ENCODE measurements at regions not wholly inside any gene's neighbourhood (a gene's known extent, or its start where the extent isn't known, plus 50 kb on each side); places are given as distances from the start of the nearest gene placed in this dataset.

DNA sequence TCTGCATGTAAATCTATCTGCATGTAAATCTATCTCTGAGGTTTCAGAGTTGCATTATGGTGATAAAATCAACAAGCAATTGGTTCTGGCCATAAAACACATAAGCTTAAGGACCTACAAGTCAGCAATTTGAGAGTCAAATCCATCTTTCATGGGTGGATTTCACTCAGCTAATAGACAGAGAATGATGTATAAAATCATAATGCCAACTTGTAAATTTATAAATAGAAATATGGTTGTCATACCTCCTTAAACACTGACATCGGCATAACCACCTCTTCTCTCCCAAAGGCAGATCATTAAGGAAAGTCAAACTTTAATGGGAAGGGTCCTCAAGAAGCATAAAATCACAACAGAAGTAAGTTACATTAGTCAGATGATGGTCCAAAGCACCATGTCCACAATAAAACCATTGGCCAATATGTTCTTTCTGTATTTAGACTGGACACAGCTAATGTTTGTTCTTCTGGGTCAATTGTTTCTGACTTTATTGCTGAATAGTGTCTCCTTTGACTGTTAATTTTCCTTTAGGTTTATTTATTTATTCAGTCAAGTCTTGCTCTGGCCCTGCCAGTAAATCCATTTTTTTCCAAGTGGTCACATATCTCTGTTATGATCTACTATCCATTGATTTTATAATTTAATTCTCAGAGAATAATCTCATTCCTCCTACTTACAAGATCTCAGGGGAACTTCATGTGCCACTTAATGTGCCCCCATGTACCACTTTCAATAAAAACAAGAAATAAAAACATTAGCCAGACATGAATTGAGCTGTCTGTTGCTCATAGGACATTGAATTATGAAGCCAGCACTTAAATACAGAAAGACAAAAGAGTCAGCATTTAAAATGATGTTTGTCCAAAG lies 382.9 kb upstream of the IRAK1BP1 start:
- no peak for DNase-seq (ENCODE audit: low read depth in 2 of 2)
- no peak overlapping the region for H3K4me3 ChIP-seq (replicated peaks in 1 of 2; ENCODE audit: low read depth in 2 of 2, low read length in 2 of 2)
- TF ChIP-seq, protein P1, sequence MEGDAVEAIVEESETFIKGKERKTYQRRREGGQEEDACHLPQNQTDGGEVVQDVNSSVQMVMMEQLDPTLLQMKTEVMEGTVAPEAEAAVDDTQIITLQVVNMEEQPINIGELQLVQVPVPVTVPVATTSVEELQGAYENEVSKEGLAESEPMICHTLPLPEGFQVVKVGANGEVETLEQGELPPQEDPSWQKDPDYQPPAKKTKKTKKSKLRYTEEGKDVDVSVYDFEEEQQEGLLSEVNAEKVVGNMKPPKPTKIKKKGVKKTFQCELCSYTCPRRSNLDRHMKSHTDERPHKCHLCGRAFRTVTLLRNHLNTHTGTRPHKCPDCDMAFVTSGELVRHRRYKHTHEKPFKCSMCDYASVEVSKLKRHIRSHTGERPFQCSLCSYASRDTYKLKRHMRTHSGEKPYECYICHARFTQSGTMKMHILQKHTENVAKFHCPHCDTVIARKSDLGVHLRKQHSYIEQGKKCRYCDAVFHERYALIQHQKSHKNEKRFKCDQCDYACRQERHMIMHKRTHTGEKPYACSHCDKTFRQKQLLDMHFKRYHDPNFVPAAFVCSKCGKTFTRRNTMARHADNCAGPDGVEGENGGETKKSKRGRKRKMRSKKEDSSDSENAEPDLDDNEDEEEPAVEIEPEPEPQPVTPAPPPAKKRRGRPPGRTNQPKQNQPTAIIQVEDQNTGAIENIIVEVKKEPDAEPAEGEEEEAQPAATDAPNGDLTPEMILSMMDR (IDR thresholded peaks at IDR 0.05; ENCODE audit: low read depth, low read length), result no peak

DNA sequence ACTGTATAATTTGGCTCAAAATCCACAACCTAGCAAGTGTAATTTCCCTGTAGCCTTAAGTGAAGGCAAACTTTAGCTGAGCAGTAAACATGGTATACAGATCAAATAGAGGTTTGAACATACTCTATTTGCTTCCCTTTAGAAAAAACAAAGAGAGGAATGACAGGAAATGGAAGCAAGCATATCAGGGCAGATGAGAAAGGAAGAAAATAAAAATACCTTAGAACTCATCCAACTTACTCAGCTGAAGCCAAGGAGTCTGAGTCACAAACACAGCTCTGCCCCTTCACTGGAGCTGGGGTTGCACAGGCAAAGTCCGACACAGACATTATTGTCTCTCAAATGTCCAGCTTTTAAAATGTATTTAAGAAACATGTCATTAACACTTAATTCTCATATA lies 379.9 kb upstream of the IRAK1BP1 start:
- DNase-seq (ENCODE audit: low read depth in 2 of 2), result peak in 1 of 2 donors; percentile 66
- H3K4me3 ChIP-seq (replicated peaks in 1 of 2; ENCODE audit: low read depth in 2 of 2, low read length in 2 of 2), result no peak overlapping the region
- TF ChIP-seq, protein P1 (IDR thresholded peaks at IDR 0.05; ENCODE audit: low read depth, low read length), result no peak

DNA sequence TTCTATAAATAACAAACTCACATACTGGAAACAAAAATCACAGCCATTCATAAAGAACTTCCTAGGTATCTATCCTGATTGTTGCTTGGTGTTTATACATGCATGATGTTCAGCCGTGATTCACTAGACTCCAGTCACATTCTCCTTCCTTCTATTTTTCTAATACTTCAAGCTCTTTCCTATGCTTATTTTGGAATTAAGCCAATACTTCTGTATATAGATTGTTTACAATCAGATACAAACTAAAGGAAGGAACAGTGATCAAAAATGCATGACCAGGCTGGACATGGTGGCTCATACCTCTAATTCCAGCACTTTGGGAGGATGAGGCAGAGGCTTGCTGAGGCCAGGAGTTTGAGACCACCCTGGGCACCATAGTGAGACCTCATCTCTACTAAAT lies 377.5 kb upstream of the IRAK1BP1 start:
- peak in 1 of 2 donors; percentile 76 for DNase-seq (ENCODE audit: low read depth in 2 of 2)
- TF ChIP-seq, protein P1 (IDR thresholded peaks at IDR 0.05; ENCODE audit: low read depth, low read length), result no peak
- H3K4me3 ChIP-seq (replicated peaks in 1 of 2; ENCODE audit: low read depth in 2 of 2, low read length in 2 of 2), result no peak overlapping the region

DNA sequence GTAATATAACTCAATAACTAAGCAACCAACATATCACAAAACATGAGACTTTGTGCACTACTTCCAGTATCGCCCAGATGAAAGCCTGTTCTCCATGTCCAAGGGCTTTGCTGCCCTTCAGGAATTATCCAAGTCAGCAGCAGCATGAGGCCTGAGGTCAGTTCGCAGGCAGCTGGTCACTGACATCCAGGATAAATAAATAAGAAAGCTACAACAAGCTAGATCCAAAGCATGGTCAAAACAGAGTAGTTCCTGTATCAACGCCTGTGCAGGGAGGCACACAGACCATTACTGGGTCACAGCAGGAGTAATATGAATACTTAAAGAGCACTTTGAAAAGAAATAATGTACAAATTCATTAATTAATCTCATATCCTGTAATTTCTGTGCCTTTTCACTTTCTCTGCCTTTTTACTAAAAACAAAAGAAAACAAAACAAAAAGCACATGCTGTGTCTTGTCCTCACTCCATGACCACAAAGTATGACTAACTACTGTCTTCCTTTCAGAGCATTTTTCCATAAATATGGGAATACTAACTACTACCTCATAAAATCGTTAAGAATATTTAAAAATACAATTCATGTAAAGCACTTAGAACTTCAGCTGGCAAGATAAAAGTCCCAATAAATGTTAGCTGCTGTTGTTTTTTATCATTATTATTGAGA lies 374.9 kb upstream of the IRAK1BP1 start:
- peak in 1 of 2 donors; percentile 54 for DNase-seq (ENCODE audit: low read depth in 2 of 2)
- TF ChIP-seq, protein P1 (IDR thresholded peaks at IDR 0.05; ENCODE audit: low read depth, low read length), result no peak
- no peak overlapping the region for H3K4me3 ChIP-seq (replicated peaks in 1 of 2; ENCODE audit: low read depth in 2 of 2, low read length in 2 of 2)

DNA sequence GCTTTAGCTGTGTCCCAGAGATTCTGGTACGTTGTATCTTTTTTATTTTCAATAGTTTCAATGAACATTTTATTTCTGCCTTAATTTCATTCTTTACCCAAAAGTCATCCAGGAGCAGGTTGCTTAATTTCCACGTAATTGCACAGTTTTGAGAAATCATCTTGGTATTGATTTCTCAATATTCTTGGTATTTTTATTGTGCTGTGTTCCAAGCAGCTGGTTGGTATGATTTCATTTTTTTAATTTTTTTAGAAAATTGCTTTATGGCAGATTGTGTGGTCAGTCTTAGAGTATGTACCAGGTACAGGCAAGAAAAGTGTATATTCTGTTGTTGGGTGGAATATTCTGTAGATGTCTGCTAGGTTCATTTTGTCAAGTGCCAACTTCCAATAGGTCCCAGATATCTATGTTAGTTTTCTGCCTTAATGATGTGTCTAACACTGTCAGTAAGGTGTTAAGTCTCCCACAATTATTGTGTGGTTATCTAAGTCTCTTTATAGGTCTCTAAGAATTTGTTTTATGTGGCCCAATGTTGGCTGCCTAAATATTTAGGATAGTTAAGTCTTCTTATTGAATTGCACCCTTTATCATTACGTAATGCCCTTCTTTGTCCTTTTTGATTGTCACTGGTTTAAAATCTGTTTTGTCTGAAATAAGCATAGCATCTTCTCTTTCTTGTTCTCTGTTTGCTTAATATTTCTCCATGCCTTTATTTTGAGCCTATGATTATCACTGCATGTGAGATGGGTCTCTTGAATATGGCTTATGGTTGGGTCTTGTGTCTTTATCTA lies 366.9 kb upstream of the IRAK1BP1 start:
- TF ChIP-seq, protein P1 (IDR thresholded peaks at IDR 0.05; ENCODE audit: low read depth, low read length), result no peak
- peak in 1 of 2 donors; percentile 41 for DNase-seq (ENCODE audit: low read depth in 2 of 2)
- no peak overlapping the region for H3K4me3 ChIP-seq (replicated peaks in 1 of 2; ENCODE audit: low read depth in 2 of 2, low read length in 2 of 2)

DNA sequence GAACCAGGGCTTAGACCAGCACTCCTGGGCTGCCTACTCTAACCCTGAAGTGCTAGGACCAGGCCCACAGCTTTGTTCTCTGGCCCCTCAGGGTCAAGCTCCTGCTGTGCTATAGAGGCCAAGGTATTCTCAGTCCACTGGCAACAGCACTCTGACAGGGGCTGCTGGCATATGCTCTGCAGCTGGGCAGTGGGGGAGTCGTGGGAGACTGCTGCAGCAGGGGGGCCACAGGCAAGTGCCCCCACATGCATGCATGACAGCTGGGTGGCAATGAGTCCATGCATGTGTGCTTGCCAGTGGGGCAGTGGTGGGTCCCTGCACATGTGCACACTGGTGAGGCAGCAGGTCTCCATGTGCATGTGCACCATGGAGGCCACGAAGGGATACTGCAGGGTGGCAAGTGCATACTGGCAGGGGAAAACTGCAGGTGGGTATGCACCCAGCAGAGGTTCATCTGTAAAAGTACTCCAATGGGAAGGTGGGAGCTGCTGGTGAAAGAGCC lies 364.9 kb upstream of the IRAK1BP1 start:
- no peak for DNase-seq (ENCODE audit: low read depth in 2 of 2)
- no peak overlapping the region for H3K4me3 ChIP-seq (replicated peaks in 1 of 2; ENCODE audit: low read depth in 2 of 2, low read length in 2 of 2)
- TF ChIP-seq, protein P1 (IDR thresholded peaks at IDR 0.05; ENCODE audit: low read depth, low read length), result no peak

Data from cardiac fibroblast (primary cell).